HG03354 (cell line): ENCODE measurements at regions not wholly inside any gene's neighbourhood (a gene's known extent, or its start where the extent isn't known, plus 50 kb on each side); places are given as distances from the start of the nearest gene placed in this dataset.

ENCODE experiments used
- ATAC-seq: cut with Tn5 transposase; IDR thresholded peaks from one replicate; pipeline ENCODE4 v1.9.1; 2021; ENCODE audit warnings: mild to moderate bottlenecking; ENCODE audit not compliant: unreplicated experiment, poor library complexity, severe bottlenecking

DNA sequence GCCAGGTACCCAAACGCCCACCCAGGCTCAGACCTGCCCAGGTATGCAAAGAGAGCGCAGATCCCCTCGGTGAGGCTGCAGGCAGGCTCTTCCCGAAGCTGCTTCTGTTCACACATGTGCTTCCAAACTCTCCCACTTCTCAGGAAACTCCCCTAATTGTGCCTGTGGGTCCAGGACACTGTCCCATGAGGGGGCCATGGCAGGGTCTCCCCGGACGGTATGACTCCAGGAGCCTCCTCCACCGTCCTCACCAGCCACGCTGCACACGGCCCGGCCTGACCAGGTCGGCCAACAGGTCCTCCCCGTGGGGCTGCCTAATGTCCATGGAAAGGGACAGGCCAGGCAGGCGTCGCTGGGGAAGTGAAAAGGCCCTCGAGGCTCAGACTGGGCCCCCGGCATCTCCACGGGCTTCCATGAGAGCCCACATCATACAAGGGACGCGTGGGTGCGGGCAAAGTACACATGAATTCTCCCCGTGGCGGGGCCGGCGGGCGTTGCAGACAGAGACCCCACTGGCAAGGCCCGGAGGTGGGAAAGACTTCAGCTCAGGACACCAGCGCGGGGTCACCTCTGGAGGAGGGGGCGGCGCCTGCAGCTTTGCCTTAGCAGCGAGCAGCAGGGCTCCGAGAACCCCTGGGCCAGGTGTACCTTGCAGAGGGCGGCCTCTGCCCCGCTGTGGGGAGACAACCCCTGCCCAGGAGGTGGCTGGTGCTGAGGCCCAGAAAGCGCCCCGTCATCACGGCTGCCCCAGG is 526.1 kb downstream of the BRD1 start:
- no peak for ATAC-seq

DNA sequence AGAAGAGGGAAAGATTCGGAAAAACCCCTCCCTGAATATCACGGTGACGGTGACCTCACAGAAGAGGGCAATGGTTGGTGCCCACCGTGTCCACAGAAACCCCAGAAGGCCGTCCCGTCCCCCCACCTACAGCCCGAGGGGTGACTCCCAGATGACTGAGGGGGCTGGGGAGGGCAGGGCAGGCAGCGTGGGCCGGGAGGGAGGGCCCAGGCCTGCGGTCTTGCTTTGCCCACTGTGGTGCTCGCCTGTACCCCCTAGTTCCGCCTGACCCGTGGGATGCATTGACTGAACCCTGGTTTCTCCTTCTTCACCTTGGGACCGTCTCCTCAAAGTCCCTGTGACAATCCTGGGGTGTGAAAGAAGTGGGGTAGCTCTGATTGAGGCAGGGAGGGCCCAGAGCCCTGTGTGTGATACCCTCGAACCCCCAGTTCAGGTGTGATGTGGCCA is 526.7 kb downstream of the BRD1 start:
- ATAC-seq: no peak

DNA sequence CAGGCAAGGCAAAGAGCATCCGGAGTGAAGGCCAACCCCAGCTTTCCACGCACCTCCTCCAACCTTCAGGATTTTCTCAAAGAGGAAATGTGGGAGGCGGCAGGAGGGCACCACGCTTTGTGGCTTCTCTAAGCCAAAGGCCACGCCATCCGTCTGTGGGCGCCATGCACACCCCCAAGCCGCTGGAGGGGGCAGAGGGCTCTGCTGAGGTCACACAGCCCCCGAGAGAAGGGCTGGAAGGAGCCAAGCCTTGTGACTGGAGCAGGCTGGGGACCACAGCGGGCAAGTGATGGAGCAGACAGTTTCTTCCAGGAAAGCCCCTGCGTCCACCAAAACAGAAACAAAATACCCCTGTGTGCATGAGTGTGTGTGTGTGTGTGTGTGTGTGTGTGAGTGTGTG is 527.4 kb downstream of the BRD1 start:
- ATAC-seq: no peak

GRCh38 chr22:49299821-49300231 is 527.8 kb downstream of the BRD1 start:
- no peak for ATAC-seq

DNA sequence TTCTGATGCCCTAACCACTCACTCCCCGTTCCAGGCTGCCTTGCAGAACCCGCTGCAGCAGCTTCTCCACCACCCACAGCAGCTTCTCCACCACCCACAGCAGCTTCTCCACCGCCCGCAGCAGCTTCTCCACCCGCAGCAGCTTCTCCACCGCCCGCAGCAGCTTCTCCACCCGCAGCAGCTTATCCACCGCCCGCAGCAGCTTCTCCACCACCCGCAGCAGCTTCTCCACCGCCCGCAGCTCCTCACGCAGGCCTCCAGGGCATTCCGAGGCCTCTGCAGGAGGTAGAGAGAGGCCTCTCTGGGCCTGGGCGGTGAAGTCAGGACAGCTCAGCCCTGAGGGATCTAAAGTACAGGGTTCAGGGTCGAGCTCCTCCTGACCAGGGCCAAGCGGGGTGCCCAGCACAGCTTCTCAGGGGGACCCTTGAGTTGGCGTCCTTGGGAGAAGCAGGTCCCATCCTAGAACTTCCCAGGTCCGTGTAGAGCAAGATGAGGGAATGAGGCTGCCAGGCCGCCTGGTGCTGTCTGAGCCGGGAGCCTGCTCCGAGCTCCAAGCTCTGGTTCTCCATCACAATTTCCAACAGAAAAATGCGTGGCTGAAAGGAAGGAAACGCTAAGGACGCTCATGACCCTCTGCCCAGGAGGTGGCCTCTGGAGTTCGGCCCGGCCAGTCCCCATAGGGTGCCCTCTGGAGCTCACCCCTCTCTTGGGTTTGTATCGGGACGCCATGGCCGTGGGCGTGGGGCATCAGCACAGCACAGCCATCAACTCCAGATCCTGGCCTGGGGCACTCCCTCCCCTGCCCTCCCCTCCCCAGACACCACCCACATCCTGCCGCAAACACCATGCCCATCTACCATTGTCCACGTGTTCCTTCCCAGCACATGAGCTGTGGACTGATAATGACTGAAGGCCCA is 528.6 kb downstream of the BRD1 start:
- ATAC-seq: no peak

GRCh38 chr22:49297871-49298721 is 529.6 kb downstream of the BRD1 start:
- ATAC-seq: no peak

DNA sequence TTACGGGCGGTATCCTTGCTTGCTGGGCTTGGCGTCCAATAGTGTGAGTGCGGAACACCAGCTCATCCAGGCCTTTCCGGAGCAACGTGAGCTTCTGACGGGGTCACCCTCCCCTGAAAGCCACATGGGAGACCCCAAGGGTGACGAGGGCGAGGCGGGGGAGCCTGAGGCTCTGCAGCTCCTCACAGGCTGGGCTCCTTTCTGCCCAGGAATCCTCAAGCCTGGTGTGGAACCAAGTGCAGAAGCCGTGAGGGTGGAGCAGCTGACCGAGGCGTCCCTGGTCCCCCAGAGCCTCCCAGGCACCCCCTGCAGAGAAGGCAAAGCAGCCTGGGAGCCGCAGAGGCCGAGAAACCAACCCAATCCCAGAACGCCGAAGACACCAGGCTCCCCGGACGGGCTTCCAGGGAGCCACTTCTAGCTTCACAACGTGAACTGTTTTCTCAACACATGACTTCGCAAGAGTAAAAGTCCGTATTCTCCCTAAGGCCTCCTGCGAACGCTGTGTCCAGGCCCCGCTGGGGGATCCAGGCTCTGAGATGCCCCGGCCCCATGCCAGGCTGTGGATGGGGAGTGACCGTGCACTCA is 530.3 kb downstream of the BRD1 start:
- no peak for ATAC-seq

GRCh38 chr22:49296561-49296960 is 531.1 kb downstream of the BRD1 start:
- ATAC-seq: no peak

DNA sequence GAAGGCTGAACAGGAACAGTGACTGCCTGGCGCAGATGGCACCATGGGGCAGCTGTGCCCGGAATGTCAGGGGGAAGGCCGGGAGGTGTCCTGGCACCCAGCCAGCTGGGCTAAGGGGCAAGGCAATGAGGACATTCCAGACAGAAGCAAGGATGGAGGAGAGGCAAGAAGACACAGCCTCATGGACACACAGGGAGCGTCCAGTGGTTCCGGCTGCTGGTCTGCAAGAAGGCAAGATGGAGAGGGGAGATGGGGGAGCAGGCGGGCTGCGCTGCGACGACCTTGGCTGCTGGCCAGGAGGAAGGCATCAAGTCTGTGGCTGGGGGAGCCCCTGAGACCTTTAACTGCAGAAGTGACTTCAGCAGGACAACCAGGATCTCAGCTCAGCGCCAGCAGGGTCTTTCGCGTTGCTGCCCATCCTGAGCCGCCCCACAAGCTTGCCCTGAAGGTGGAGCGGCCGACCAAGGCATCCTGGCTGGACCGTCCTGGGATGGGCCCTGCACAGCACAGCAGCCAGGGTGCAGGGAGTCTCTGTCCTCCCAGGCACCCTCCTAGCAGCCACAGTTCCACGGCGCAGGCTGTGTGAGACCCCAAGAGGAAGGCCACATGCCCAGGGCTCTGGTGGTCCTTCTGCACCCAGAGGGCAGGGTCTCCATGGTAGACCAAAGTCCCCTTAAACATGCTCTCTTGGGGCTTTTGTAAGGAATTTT is 531.7 kb downstream of the BRD1 start:
- ATAC-seq: no peak

GRCh38 chr22:49295465-49295743 is 532.3 kb downstream of the BRD1 start:
- no peak for ATAC-seq

GRCh38 chr22:49294656-49295464 is 532.8 kb downstream of the BRD1 start:
- ATAC-seq: no peak

DNA sequence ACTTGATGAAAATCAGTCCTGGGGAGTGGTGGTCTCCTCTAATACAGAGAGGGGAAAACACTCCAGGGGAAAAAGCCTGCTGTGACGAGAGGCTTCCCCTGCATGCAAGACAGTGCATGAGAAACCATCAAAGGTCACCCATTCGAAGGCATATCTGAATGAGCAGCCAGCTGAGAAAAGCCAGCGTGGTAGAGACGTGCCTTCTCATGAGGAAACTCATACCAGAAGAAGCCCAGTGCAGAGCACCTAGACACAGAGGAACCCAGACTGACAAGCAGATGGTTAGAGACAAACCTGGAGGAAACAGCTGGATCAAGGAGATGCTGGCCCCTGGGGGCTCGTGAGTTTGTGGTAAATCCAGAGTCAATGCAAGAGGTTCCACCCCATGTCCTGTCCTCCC is 534.8 kb downstream of the BRD1 start:
- ATAC-seq: no peak

GRCh38 chr22:49291781-49292180 is 535.9 kb downstream of the BRD1 start:
- no peak for ATAC-seq

DNA sequence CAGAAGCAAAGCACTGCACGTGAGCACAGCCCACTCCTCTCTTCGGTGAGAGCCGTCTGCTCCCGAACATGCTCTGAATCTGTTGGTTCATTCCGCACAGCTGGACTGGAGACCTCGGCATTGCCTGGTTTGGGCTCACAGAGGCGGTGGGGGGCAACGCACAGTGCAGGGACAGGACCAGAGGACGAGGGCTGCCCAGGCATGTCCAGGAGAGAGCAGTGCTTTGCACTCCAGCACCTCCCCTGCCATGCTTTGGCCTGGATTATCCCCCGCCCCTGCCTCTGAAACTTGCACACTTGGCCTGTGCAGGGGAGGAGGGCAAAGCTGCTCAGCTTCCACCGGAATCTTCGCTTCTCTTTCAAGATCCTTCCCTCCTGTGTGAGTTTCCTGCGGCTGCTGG is 536.5 kb downstream of the BRD1 start:
- ATAC-seq: no peak

GRCh38 chr22:49290711-49291110 is 537.0 kb downstream of the BRD1 start:
- no peak for ATAC-seq

- no peak for ATAC-seq
These were observed 537.6 kb downstream of the BRD1 start for GRCh38 chr22:49289822-49290679.

DNA sequence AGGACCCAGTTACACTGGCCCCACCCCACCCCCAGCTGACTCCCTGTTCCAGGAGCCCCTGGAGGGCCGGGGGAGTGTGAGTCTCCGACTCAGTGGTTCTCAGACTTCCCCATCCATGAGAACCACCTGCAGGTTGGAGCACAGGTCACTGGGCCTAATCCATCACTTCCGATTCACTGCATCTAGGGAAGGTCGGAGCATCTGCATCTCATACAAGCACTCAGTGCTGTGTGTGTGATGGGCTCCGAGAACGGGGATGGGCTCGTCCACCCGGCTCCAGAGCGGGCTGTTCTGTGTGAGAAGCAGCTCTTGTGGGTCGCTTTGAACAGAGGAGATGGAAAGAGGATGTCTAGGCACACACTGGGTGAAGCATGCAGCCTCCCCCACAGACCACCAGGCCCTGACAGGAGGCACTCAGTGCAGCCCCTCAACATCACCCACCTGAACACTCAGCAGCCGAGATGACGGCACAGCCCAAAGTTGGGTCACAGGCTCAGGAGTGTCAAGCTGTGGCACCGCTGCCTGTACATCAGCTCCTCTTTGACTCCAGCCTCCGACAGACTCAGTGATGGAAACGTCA is 541.4 kb downstream of the BRD1 start:
- ATAC-seq: no peak
